GM23338 (cell line): ENCODE measurements at regions not wholly inside any gene's neighbourhood (a gene's known extent, or its start where the extent isn't known, plus 50 kb on each side); places are given as distances from the start of the nearest gene placed in this dataset.

Source experiments
- ATAC-seq: fragments of 200-7000 bp; cut with Tn5 transposase; 3 replicates; pipeline ENCODE4 v1.9.1; 2020
- DNase-seq: peaks from one replicate; pipeline ENCODE4 v3.0.0-alpha.2; 2015; ENCODE audit warnings: low spot score
- H2AFZ ChIP-seq: fragments of 200-600 bp; sonication (generic); 2 replicates; pipeline ENCODE4 v1.8.0; 2016; ENCODE audit warnings: antibody characterized with exemption, mild to moderate bottlenecking, moderate library complexity
- H3F3A ChIP-seq: fragments of 200-600 bp; sonication (generic); replicated peaks from 2 replicates; pipeline ENCODE4 v1.8.0; 2017; ENCODE audit warnings: antibody characterized with exemption, mixed run types, low read depth
- H3K27ac ChIP-seq: fragments of 200-600 bp; sonication (generic); 2 replicates; pipeline ENCODE4 v1.6.1; 2016; ENCODE audit warnings: low read depth
- H3K27me3 ChIP-seq: fragments of 200-600 bp; sonication (generic); 2 replicates; pipeline ENCODE4 v1.8.0; 2016; ENCODE audit warnings: mild to moderate bottlenecking, mixed run types, moderate library complexity; ENCODE audit not compliant: insufficient read depth
- H3K36me3 ChIP-seq: fragments of 200-600 bp; sonication (generic); 2 replicates; pipeline ENCODE4 v1.8.0; 2016; ENCODE audit warnings: mild to moderate bottlenecking; ENCODE audit not compliant: insufficient read depth
- H3K4me1 ChIP-seq: fragments of 200-600 bp; sonication (generic); 2 replicates; pipeline ENCODE4 v1.8.0; 2016; ENCODE audit warnings: mild to moderate bottlenecking, moderate library complexity; ENCODE audit not compliant: insufficient read depth
- H3K4me2 ChIP-seq: fragments of 200-600 bp; sonication (generic); 2 replicates; pipeline ENCODE4 v1.7.1; 2017; ENCODE audit warnings: mixed run types
- H3K4me3 ChIP-seq: fragments of 200-600 bp; sonication (generic); 2 replicates; pipeline ENCODE4 v1.6.1; 2016; ENCODE audit warnings: mixed run types
- H3K79me2 ChIP-seq: fragments of 200-600 bp; sonication (generic); replicated peaks from 2 replicates; pipeline ENCODE4 v1.8.0; 2017; ENCODE audit warnings: mild to moderate bottlenecking; ENCODE audit not compliant: insufficient read depth
- H3K9me2 ChIP-seq: fragments of 200-600 bp; sonication (generic); 2 replicates; pipeline ENCODE4 v1.8.0; 2017; ENCODE audit not compliant: insufficient read depth
- H4K20me1 ChIP-seq: fragments of 200-600 bp; sonication (generic); replicated peaks from 2 replicates; pipeline ENCODE4 v1.8.0; 2017; ENCODE audit warnings: mild to moderate bottlenecking; ENCODE audit not compliant: insufficient read depth
- H3K27ac Mint-ChIP-seq: 2 replicates; pipeline ENCODE4 v1.8.0; 2020; ENCODE audit warnings: inconsistent platforms, mild to moderate bottlenecking, moderate library complexity, mixed read lengths
- H3K27me3 Mint-ChIP-seq: 3 replicates; pipeline ENCODE4 v1.8.0; 2022; ENCODE audit warnings: low read depth, mild to moderate bottlenecking, moderate library complexity, mixed read lengths, inconsistent platforms; ENCODE audit not compliant: insufficient read depth, poor library complexity
- H3K36me3 Mint-ChIP-seq: 3 replicates; pipeline ENCODE4 v1.8.0; 2021; ENCODE audit warnings: low read depth, mild to moderate bottlenecking, inconsistent platforms, moderate library complexity, mixed read lengths
- H3K4me1 Mint-ChIP-seq: 3 replicates; pipeline ENCODE4 v1.8.0; 2020; ENCODE audit warnings: mild to moderate bottlenecking, inconsistent platforms, mixed read lengths
- H3K4me3 Mint-ChIP-seq: 3 replicates; pipeline ENCODE4 v1.8.0; 2021; ENCODE audit warnings: moderate library complexity, mild to moderate bottlenecking, inconsistent platforms, mixed read lengths
- H3K9me3 Mint-ChIP-seq: 3 replicates; pipeline ENCODE4 v1.8.0; 2020; ENCODE audit warnings: moderate library complexity, mild to moderate bottlenecking, inconsistent platforms, mixed read lengths
- CREB1 ChIP-seq: fragments of 250-450 bp; sonication (Bioruptor Pico); IDR thresholded peaks from 2 replicates; pipeline ENCODE4 v1.5.0; 2020; ENCODE audit warnings: low read depth, mild to moderate bottlenecking, moderate library complexity
- ETS1 ChIP-seq: IDR thresholded peaks from 2 replicates; pipeline ENCODE4 v1.6.1; 2016; ENCODE audit warnings: antibody characterized with exemption
- EZH2 ChIP-seq: fragments of 200-600 bp; sonication (generic); IDR thresholded peaks from one replicate; pipeline ENCODE4 v1.8.0; 2017; ENCODE audit warnings: antibody characterized with exemption, mild to moderate bottlenecking, low read depth; ENCODE audit not compliant: unreplicated experiment
- NANOG ChIP-seq: IDR thresholded peaks from 2 replicates; pipeline ENCODE4 v1.6.1; 2016; ENCODE audit warnings: antibody characterized with exemption, borderline replicate concordance
- REST ChIP-seq: IDR thresholded peaks from one replicate; pipeline ENCODE4 v1.6.1; 2018; ENCODE audit warnings: antibody characterized with exemption; ENCODE audit not compliant: unreplicated experiment
- STAT1 ChIP-seq: IDR thresholded peaks from one replicate; pipeline ENCODE4 v1.6.1; 2016; ENCODE audit warnings: antibody characterized with exemption; ENCODE audit not compliant: unreplicated experiment
- ZNF114 ChIP-seq: fragments of 250-450 bp; sonication (Bioruptor Pico); IDR thresholded peaks from 2 replicates; pipeline ENCODE4 v1.5.0; 2020; ENCODE audit warnings: mild to moderate bottlenecking, moderate library complexity
- ZNF462 ChIP-seq: fragments of 250-450 bp; sonication (Bioruptor Pico); IDR thresholded peaks from 2 replicates; pipeline ENCODE4 v1.5.0; 2020; ENCODE audit warnings: mild to moderate bottlenecking, moderate library complexity

- TF ChIP-seq ZNF462 (CRISPR knock-in tag) (no peak), NANOG (no peak), STAT1 (no peak), CREB1 (CRISPR knock-in tag) (no peak), ETS1 (no peak), ZNF114 (CRISPR knock-in tag) (no peak)
Observed at GRCh38 chr2:139260052-139260430, 479.9 kb upstream of the NXPH2 start (continued).

GRCh38 chr2:139259422-139260051 is 479.3 kb upstream of the NXPH2 start:
- Mint-ChIP-seq H3K4me1 (no peaks in the 10 kb centered on the region), H3K9me3 (no peaks in the 10 kb centered on the region), H3K27ac (no peak overlapping the region), H3K27me3 (no peaks in the 10 kb centered on the region), H3K36me3 (no peaks in the 10 kb centered on the region), H3K4me3 (no peak overlapping the region)
- no peak overlapping the region for H3K27ac ChIP-seq
- no peak overlapping the region for H2AFZ ChIP-seq
- H3F3A ChIP-seq, result no peaks in the 10 kb centered on the region
- no peaks in the 10 kb centered on the region for H4K20me1 ChIP-seq
- no peaks in the 10 kb centered on the region for H3K36me3 ChIP-seq
- ATAC-seq, result no peak
- H3K9me2 ChIP-seq, result no peaks in the 10 kb centered on the region
- no peaks in the 10 kb centered on the region for H3K27me3 ChIP-seq
- no peak for DNase-seq
- H3K4me1 ChIP-seq, result no peaks in the 10 kb centered on the region
- H3K4me2 ChIP-seq, result no peak overlapping the region
- H3K79me2 ChIP-seq, result no peaks in the 10 kb centered on the region
- no peak overlapping the region for H3K4me3 ChIP-seq
- TF ChIP-seq REST, result no peak
- TF ChIP-seq EZH2, result no peak
- no peak for TF ChIP-seq STAT1
- TF ChIP-seq NANOG, result no peak
